ENCODE measurements at regions not wholly inside any gene's neighbourhood (a gene's known extent, or its start where the extent isn't known, plus 50 kb on each side); places are given as distances from the start of the nearest gene placed in this dataset.

DNA sequence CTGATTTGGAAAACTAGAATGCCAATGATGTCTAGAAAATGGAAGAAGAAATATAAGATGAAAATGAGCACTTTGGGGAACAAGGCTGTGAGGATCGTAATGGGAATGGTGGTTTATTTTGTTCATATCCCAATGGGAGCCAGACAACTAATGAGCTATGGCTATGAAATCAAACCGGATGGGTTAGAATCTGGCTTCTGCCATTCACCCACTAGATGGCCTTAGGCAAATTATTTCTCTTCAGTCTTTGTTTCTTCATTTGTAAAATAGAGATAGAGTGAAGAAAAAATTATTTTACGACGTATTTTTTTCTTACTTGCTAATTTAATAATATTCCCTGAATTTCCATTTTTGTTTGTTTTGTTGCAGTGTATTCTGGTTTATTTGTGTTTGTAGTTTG, 572.1 kb upstream of the IGFBP3 start:
- DNase-seq (ENCODE audit: low spot score): no peak

DNA sequence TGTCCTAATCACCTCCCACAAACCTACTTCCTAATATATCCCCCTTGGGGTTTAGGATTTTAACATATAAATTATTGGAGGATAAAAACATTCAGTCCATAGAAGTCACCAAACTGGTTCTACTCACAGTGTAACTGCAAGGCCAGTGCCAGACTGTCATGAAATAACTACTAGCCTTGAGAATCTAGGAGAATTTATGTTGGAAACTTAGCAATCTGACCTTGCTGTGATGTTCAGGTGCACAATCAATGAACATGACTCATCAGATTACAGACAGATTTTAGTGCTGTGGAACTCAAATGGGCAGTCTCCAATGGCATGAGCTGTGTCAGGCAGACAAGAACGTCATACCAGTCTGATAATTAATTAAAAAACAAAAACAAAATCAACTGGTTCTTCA, 571.4 kb upstream of the IGFBP3 start:
- DNase-seq (ENCODE audit: low spot score): no peak

DNA sequence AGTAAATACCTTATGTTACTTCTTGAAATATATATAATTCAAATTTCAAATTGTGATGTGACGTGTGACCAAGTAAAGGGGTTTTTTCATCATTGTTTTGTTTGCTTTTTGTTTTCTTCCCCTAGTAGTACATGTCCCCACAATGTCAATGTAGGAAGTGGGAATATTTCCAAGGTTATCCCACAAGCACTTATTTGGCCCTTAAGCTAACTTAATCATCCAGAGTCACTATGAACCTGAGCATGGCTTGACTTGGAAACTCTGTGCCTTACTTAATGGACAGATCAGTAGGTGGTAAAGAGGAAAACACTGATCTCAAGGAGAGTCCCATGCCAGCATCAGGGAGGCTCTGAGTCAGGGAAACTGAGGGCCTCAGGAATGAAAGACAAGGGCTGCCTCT, 569.3 kb upstream of the IGFBP3 start:
- no peak for DNase-seq (ENCODE audit: low spot score)

DNA sequence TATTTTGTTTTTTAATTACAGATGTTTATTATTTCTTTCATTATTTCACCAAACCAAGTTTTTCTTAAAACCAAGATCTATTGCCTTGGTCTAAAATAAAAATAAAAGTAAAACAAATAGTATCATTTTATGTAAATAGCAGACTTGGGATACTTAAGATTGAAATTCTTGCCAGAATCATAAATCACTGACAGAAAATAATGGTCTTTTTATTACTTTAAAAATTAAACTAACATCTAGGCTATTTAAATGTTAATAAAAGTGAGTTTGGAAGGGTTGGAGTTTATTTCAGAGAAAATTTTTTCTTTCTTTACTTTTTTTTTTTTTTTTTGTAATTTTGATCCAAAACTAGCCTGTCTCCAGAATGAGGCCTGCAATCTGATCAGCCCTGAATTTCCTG, 568.0 kb upstream of the IGFBP3 start:
- no peak for DNase-seq (ENCODE audit: low spot score)

DNA sequence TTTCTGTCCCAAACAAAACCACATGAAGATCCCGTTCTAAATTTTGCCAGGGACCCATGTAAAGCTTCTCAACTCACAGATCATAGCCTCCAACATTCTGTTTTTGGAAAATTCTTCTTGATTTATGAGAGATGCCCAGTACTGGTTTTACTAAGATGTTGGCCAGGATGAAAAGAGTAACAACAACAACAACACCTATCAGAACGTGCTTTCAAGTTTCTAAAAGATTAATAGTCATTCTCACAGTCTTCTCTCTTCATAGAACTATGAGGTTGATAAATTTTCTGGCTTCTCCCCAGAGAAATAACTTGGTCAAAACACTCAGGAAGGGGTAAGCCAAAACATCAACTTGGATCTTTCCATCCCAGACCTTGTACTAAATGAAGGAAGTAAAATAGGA, 567.5 kb upstream of the IGFBP3 start:
- no peak for DNase-seq (ENCODE audit: low spot score)

DNA sequence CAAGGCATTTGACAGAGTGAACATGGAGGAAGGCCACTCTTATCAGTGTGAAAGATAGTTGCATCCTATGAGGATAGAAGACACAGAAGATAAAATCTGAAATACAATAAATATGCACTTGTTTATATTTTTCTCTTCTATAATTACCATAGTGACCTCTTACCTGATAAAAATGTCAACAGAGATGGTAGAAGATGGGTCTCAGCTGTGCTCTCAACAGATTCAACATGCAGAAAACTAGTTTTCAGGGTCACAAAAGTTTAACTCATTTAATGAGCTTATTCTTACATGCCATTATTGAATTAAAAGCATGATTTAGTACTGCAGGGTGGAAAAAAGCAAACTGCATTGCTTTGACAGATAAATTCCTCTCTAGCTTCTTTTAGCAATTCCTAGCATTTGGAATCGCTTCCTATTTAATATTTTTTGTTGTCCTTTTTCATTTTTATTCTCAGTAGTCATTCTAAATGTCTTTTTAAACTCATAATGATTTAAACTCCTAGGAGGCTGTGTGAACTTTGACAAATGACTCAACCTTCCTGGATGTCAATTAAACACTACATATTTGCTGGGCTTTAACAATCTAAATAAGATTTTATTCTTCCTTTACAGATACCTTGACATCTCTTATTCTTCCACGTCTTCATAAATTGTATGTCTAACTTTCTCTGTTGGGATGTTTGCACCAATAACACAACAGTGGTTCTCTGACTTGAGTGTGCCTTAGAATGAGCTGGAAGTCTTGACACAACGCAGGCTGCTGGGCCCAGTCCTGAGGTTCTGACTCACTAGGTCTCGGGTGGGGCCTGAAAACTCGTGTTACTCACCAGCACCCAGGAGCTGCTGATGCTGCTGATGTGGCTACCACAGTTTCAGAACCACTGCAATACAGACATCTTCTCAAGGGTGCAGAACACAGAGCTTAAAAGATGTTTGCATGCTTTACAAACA, 565.5 kb upstream of the IGFBP3 start:
- no peak for DNase-seq (ENCODE audit: low spot score)

DNA sequence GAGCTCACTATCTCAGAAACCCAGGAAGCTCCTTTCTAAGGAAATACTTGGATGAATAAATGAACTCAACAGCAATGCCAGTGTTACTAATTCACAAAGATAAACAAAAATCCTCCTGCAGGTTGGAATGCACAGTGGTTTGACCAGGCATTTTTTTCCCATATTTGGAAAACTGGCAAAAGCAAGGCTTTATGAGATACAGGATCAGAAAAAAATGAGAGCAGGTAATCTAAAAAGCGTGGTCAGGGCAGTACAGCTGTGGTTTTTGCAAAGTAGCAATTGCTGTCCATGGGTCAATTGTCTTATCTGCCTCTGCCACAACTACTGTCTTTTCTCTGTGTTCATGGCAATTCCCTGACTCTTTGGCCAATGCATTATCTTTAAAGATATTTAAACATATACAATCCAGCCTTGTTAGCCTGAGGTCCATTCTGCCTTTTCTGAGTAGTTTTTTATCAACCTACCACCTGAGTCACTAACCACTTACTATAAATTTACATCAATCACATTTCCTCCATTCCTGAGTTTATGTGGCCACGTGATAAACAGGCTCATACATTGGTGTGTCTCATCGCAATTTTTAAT, 564.5 kb upstream of the IGFBP3 start:
- no peak for DNase-seq (ENCODE audit: low spot score)

DNA sequence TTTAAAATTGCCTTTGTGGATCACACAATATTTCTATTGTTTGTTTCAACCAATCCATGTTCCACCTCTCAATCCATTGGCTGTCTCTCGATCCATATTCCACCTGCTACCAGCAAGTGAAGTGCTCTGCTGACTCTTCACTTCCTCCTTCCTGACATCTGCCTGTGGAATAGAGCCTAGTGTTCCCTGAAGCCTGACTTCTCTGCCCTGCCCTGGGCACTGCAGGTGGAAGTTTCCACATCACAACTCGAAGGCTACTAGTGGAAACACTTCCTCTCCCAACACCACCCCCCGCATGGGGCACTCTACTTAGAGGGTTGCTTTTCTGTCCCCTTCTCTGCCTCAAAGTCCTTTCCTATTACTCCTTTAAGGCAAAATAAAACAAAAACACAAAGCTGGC, 563.8 kb upstream of the IGFBP3 start:
- no peak for DNase-seq (ENCODE audit: low spot score)

DNA sequence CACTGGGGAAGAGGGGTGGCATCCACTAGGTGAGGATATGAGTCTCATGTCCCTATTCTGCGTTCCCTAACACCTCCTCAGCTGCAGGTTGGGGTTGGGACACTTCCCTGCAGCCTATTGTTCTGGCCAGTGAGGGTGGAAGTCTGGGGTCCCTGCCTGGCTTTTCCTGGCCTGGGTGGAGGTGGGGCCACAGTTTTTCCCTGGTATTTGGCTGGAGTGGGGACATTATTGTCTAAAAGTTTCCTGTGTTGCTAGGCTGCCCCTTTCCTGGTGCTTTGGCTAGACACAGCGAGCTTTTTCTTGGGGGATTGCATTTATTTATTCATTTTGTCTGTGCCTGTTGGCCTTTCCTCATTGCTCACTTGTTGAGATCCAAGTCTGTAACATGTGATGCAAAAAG, 559.5 kb upstream of the IGFBP3 start:
- no peak for DNase-seq (ENCODE audit: low spot score)

DNA sequence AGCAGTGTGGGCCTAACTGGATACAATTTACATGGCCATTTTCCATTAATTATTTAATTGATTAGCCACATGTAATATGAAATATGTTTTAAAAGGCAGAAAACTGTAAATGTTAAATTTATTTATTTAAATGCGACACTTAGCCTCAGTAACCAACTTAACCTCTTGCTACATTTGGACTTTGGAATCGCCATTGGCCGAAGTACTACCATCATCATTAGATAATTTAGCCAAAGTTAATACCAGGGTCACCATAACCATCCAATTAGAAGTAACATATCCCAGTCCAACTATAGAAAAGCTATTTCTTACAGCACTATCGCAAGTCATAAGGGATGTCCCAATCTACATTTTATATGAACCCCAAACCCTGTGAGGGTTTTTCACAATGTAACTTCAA, 558.6 kb upstream of the IGFBP3 start:
- no peak for DNase-seq (ENCODE audit: low spot score)

DNA sequence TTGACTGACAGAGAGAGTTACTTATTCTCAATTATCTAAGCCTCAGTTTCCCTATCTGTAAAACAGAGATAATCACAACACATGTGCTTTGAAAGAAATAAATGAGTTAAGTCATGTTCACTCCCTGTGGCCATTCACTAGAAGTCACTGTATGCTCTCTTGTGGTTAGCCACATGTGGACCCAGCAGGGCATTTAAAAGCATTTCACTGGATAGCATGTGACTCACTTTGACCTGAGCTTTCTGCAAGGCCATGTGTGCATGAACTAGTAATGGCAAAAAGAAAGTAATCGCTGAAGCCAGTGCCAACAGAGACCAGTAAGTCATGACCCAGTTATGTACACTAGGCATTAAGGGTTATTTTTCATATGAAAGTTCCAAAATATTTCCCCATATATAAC, 557.0 kb upstream of the IGFBP3 start:
- DNase-seq (ENCODE audit: low spot score): no peak

DNA sequence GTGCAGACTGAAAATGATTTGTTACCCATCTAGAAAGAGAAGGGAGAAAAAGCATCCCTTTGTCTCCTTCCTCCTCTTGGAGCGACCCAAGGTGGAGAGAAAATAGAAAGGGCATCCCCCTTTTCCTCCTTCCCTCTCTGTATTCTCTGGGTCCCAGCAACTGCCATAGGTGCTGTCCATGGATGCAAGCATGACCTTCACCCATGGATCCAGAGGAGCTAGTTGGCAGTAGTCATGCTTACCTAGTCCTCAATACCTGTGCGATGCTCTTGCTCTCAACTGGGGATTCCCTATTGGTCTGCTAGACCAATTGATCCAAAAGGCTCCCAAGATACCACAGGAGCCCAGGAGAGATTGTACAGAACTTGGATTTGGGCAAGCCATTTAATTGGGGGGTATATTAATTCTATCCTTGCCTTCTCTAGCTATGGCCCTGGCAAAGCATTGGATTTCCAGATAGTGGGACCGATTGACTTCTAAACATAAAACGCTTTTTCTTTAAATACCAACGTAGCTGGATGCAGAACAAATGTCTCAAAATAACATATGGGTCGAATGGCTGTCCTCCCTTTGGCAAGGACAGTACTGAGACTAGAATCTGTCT, 547.8 kb upstream of the IGFBP3 start:
- DNase-seq (ENCODE audit: low spot score): no peak

DNA sequence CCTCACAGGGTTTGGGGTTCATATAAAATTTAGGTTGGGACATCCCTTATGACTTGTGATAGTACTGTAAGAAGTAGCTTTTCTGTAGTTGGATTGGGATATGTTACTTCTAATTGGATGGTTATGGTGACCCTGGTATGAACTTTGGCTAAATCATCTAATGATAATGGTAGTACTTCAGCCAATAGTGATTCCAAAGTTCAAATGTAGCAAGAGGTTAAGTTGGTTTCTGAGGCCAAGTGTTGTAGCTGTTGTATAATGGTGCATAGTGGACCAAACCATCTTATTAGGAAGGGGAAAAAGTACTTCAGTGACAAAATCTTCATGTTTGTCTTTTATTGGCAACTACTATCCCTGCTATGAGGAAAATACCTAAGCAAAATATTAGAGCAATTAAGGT, 542.1 kb upstream of the IGFBP3 start:
- DNase-seq (ENCODE audit: low spot score): no peak

DNA sequence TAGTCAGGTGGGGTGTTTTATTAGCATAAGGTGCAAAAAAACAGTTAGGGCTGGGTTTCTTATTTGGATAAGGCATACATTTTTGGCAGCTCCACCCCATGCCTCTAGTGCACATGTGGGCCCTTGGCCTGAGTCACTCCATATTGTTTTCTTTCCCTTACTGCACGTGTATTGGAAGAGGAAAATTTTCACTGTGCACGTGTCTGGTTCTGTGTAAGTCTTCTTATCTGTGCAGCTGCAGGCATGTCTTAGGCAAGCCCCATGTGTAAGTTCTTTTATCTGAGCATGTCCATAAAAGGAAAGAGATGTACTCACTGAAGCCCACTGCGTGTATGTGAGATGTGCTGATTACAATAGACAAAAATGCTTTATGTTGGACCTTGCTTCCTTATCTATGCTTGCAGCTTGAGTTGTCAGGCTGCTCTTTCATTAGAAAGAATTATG, 540.3 kb upstream of the IGFBP3 start:
- DNase-seq (ENCODE audit: low spot score): no peak

DNA sequence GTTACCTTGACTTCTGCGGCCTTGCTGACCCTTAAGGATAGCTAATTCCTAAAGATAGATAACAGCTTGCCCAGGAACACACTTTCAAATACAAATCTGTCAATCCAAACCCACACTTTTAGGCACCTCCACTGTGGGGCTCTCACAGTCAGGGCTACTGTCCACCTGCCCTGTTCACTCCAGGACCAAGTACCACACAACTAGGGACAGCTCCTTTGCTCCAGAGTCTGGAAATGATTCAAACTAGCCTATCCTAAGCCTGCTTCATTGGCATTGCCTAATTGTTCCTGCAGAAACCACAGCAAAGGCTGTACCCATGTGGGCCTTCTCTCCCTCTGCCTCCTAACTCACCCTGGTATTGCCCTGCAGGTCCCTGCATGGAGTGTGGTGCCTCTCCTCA, 538.9 kb upstream of the IGFBP3 start:
- no peak for DNase-seq (ENCODE audit: low spot score)

DNA sequence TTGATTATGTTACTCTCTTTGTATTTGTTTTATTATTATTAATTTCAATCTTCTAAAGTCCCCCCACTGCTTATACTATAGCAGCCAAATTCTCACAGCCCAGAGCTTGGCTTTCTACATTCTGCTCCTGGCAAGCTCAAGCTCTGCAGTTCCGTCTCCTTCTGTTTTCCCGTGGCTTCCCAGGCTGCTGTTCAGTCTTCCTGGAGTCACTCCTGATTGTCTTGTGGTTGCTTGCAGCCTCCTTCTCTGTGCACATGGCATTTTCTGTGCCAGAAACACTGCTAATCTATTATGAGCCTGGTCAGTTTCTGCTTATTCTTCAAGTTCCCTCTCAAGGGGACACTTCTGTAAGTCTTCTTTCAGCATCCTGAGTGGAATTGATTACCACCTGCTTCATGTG, 533.7 kb upstream of the IGFBP3 start:
- DNase-seq (ENCODE audit: low spot score): no peak

DNA sequence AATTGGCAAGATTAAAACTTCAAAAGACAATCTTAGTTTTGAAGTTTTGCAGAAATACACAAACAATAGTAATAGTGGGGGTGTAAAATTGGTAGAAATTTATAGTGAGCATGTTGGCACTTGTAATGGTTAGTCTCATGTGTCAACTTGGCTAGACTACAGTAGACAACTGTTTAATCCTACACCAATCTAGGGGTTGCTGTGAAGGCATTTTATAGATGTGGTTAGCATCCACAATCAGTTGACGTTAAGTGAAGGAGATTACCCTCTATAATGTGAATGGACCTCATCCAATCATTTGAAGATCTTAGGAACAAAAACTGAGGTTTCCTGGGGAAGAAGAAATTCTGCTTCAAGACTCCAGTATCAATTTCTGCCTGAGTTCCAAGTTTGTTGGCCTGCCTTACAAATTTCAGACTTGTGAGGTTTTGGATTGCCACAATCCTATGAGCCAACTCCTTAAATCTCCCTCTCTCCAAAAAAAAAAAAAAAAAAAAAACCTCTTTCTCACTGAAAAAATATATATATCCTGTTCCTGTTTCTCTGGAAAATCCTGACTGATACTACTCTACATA, 531.6 kb upstream of the IGFBP3 start:
- no peak for DNase-seq (ENCODE audit: low spot score)

DNA sequence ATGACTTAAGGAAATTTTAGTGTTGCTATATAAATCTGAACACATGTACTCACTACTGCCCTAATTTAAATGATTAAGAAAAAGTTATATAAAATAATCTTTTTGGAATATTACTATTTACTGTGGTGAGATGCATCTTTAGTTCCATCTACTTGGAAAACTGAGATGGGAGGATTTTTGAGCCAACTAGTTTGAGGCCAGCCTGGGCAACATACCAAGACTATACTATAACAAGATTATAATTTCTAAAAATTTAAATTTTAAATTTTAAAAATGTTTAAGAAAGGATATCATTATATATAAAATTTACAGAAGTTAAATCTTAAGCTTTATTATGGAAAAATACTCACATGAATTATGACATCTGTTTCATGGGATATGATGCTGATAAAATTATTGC, 530.8 kb upstream of the IGFBP3 start:
- no peak for DNase-seq (ENCODE audit: low spot score)

DNA sequence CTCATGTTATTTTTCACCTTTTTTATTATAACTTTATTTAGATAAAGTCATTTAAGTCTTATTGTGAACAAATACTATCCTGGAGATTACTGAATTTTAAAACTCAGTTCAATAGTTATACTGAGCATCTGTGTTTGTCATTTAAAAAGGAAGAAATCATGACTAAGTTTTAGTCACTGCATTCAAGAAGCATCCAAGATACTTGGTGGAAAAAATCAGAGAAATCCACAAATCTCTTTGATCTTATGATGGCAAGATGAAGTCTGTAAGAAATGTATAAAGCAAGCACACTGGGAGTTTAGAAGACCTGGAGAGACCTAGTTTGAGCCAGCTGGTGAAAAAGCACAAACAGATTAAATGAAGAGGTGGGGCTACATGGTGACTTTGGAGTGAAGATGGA, 529.8 kb upstream of the IGFBP3 start:
- no peak for DNase-seq (ENCODE audit: low spot score)

DNA sequence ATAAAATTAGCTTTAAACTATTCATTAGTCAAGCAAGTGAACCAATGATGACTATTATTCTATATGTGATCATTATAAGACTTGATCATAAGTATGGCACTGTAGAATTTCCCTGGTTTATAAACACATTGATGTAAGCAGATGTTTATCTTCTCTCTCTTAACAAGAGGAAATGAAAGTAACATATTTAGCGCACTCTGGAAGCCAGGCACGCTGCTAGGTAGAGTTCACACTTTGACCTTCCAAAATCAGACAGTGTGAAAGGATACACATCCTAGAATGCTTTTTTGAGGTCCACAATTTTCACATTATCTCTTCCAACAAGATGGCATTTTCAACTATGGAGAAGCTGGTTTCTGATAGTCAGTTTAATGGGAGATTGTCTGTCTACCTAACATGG, 529.4 kb upstream of the IGFBP3 start:
- DNase-seq (ENCODE audit: low spot score): no peak

DNA sequence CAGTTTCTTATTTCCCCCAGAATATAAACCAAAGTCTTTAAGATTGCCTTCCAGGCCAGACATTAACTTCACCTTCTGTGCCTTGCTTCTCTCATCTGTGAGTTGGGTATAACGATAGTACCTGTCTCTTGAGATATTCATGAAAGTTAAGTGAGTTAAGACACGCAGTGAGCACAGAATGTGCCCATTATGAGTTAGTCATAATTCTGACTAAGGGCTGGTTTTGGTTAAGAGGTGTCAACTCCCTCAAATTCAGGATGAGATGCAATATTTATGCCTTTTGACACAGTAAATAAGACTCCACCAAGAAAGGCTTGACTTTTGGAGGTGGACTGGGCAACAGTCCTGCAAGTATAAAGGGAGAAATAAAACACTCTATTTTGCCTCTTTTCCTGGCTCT, 528.7 kb upstream of the IGFBP3 start:
- no peak for DNase-seq (ENCODE audit: low spot score)

DNA sequence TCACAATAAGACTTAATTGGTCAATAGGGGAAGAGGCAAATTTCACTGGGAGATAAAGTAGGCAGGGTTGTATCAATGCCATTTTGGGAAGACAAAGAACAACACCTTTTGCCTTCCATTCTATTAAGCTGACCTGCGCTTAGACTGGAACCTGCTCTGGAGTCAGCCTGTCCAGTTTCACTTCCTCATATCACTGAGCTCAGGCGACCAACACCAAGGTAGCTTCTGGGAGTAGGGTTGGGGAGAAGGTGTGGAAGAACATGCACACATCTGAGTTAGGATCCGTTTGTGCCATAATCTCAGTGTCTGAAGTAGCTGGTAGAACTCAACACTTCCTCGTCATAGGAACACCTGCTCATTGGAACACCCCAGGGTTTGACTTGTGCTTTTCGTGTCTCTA, 527.4 kb upstream of the IGFBP3 start:
- DNase-seq (ENCODE audit: low spot score): no peak

DNA sequence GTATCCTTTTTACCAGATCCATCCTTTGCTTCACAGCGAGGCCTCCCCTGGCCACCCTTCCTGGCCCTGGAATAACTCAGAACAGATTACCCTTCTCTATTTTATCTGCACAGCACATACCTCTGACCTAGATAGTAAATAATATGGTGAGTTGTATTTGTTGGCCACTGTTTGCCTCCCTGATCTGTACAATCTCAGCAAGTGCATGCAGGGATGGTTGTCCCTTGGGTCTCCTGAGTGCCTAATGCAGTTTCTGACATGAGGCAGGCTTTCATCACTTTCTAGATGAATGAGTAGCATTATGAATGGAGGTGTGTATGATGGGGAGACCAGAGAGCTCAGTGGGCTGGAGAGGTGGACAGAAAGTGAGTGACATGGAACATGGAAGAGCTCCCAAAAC, 525.1 kb upstream of the IGFBP3 start:
- DNase-seq (ENCODE audit: low spot score): no peak

All from globus pallidus (tissue), 1 donor.